B cell (primary cell): ENCODE measurements at regions not wholly inside any gene's neighbourhood (a gene's known extent, or its start where the extent isn't known, plus 50 kb on each side); places are given as distances from the start of the nearest gene placed in this dataset.

ENCODE experiments used
- EZH2 ChIP-seq: IDR thresholded peaks from 2 replicates; pipeline ENCODE4 v1.6.1; 2012; ENCODE audit warnings: borderline replicate concordance, low read depth, mild to moderate bottlenecking, moderate library complexity, low read length; ENCODE audit not compliant: insufficient read depth, poor library complexity, severe bottlenecking
- TF ChIP-seq, protein P1 (sequence below): fragments of 200-600 bp; IDR thresholded peaks from one replicate; pipeline ENCODE4 v1.8.0; 2022; ENCODE audit warnings: antibody characterized with exemption, mild to moderate bottlenecking

DNA sequence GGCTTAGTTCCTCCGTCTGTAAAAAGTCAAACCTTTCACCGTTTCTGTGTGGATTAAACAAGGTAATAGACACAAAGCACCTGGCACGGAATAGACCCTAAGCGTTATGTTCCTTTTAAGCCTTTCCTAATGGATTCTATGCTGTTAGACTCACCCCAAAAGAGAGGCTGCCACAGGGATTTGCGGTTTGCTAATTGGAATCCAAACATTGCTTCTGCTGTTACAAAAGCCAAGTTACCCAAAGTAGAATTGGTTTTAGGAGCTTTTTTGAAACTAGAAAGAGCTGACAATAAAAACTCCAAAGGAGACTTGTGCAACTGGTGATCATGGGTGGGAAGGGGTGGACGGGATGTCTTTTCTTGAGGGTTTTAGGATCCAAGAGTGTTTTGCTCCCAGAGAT, 178.0 kb downstream of the BMP7 start:
- TF ChIP-seq, protein P1, sequence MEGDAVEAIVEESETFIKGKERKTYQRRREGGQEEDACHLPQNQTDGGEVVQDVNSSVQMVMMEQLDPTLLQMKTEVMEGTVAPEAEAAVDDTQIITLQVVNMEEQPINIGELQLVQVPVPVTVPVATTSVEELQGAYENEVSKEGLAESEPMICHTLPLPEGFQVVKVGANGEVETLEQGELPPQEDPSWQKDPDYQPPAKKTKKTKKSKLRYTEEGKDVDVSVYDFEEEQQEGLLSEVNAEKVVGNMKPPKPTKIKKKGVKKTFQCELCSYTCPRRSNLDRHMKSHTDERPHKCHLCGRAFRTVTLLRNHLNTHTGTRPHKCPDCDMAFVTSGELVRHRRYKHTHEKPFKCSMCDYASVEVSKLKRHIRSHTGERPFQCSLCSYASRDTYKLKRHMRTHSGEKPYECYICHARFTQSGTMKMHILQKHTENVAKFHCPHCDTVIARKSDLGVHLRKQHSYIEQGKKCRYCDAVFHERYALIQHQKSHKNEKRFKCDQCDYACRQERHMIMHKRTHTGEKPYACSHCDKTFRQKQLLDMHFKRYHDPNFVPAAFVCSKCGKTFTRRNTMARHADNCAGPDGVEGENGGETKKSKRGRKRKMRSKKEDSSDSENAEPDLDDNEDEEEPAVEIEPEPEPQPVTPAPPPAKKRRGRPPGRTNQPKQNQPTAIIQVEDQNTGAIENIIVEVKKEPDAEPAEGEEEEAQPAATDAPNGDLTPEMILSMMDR: no peak
- TF ChIP-seq EZH2: no peak
